Activated CD8-positive, alpha-beta memory T cell treated with anti-CD3 and anti-CD28 coated beads for 4 hours (primary cell): ENCODE measurements at regions not wholly inside any gene's neighbourhood (a gene's known extent, or its start where the extent isn't known, plus 50 kb on each side); places are given as distances from the start of the nearest gene placed in this dataset.
"Not testable (repeated sequence)": the region's sequence is repeated elsewhere in the genome, so short reads cannot be mapped to it uniquely, and the experiment has no call there.

Source experiments
- DNase-seq, 2 donors: peaks; one replicate each; pipeline ENCODE4 v3.0.0-alpha.2; 2020; ENCODE audit warnings: low read depth in 2 of 2

DNA sequence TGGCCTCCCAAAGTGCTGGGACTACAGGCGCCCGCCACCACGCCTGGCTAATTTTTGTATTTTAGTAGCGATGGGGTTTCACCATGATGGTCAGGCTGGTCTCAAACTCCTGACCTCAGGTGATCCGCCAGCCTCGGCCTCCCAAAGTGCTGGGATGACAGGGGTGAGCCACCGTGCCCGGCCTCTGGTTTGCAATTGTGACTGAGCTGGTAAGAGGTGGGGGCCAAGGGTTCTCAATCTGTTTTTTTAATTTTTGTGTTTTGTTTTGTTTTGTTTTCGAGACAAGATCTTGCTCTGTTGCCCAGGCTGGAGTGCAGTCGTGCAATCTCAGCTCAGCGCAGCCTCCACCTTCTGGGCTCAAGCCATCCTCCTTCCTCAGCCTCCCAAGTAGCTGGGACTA lies 196.2 kb downstream of the CRLF2 start:
- DNase-seq: not testable (repeated sequence)

DNA sequence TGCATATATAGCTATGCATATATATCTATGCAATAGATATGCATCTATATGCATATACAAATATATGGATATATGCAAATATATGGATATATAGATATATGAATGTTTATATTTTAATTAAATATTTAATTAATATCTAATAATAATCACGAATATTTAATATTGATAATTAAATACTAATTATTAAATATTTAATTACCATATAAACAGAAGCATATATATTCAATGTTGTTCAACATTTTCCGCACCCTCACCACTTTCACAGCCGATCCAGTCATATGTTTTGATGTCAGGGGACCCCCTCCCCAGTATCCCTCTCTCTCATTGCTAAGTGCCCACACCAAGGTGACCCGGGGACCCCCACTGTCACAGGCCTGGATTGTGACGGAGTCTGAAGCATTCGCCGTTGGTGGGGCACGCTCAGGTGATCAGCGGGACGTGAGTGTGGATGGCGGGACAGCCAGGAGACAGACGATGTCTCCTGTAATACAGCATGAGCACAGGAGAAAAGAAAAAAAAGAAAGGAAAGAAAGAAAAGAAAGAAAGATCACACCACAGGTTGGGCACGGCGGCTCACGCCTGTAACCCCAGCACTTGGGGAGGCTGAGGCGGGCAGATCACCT lies 199.7 kb downstream of the CRLF2 start:
- no peak for DNase-seq

DNA sequence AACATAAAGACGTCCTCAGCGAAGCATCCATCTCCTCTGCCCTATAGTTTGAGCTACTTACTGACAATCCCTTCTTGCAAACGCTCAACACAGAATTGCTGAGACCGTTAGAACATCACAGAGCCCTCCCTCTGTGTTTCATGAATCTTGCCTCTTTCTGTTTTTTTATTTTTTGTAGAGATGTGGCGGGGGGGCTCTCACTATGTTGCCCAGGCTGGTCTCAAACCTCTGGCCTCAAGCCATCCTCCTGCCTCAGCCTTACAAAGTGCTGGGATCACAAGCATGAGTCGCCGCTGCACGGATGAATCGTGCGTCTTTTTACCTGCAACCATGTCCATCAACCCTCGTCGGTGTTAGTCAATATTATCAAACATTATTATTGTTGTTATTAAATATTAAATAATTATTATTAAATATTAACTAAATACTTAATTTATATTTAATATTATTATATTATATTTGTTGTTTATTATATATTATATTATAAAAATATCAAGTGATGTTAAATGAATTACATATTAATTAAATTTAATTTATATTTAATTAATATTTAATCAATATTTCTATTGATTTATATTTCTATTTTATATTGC lies 200.7 kb downstream of the CRLF2 start:
- no peak for DNase-seq

DNA sequence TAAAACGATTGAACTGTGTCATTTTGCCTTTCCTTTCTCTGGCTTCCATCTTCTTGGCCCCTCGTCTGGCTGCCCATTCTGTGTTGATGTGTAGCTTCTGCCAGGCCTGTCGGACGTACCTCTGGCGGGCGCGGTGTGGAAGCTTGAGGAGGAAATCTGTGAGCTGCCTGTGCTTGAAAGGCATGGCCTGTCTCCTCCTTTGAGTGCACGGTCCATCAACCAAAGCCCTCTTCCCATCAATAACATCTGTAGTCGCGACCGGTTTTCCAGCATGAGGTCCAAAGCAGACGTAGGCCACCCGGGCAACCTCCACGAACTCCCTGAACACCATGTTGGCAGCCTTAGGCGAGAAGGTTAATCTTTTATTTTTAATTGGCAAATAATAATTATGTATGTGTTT lies 202.7 kb downstream of the CRLF2 start:
- DNase-seq: no peak

DNA sequence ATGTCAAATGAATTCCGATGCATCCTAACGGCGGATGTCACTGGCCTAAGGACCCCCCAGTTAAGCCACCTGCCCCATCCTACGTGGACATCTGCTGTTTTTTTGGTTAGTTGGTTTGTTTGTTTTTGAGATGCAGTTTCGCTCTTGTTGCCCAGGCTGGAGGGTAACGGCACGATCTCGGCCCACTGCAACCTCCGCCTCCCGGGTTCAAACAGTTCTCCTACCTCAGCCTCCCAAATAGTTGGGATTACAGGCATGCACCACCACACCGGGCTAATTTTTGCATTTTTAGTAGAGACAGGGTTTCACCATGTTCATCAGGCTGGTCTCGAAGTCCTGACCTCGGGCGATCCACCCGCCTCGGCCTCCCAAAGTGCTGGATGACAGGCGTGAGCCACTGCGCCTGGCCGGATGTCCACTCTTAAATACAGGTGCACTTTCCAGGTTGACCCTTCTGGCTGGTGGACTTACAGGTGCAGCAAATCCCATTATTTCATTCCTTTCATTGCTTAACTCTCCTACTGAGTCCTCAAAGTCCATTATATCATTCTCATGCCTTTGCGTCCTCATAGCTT lies 206.2 kb downstream of the CRLF2 start:
- DNase-seq: no peak

DNA sequence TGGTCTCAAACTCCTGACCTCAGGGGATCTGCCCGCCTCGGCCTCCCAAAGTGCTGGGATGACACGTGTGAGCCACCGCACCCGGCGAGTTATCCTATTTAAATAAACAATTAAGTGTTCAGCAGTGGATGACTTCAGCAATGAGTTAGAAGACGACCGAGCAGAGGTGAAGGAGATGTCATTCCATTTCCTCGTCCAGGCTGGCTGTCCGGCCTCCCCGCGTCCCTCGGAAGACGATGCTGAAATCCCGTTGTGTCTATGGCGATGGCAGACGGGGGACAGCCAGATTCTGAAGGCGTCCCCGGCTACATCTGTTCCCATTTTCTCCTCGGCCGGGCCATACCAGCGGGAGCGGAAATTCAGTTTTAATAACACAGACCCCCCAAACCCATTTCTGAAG lies 209.8 kb downstream of the CRLF2 start:
- DNase-seq: no peak

DNA sequence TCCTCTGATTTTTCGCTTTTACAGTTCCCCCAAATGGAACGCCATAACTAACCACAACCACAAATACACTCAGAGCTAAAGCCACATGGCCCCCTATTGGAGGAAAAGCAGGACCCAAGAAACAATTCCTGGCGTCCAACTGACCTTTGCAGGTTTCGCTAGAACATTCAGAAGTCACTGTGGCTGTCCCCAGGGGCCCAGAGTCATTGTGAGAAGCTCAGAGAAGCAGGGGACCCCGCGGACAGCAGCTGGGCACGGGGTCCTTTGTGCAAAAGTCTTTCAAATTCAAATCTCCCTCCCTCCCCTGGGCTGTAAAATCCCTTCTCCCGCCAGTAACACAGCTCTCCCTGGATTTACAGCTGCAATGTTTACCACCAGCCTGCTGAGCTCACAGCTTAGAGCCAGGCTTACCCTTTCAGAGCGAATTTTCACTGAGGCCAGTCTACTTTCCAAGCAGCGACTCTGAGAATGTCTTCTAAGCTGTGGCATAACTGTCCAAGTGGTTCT lies 214.8 kb downstream of the CRLF2 start:
- DNase-seq: no peak

DNA sequence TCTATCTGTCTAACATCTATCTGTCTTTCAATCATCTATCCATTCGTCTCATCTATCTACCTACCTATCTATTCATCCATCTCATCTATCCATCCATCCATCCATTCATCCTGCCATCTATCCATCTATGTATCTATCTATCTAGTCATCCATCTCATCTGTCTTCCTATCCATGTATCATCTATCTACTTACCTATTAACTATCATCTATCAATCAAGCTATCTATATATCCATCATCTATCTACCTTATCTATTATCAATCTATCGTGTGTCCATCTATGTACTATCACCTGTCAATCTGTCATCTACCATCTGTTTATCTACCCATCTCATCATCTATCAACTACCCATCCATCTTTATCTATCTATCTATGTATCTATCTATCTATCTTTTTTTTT lies 217.7 kb downstream of the CRLF2 start:
- no peak for DNase-seq

DNA sequence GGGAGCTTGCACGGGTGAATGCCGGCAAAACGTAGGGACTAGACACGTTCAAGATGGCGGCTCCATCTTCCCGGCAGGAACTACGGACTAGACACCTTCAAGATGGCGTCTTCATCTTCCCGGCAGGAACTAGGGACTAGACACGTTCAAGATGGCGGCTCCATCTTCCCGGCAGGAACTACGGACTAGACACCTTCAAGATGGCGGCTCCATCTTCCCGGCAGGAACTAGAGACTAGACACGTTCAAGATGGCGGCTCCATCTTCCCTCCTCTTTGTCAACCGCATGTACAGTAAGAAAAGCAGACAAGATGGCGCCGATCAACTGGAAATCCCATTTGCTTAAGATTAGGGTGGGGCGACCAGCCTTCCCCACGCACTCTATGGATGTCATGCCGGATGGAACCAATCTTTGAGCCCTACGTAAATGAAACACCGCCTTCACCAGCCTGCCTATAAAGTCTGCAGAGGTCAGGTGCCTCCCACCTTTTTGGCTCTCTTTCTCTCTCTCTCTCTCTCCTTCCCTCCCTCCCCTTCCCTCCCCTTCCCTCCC lies 222.4 kb downstream of the CRLF2 start:
- peak in 1 of 2 donors; percentile 50 for DNase-seq

DNA sequence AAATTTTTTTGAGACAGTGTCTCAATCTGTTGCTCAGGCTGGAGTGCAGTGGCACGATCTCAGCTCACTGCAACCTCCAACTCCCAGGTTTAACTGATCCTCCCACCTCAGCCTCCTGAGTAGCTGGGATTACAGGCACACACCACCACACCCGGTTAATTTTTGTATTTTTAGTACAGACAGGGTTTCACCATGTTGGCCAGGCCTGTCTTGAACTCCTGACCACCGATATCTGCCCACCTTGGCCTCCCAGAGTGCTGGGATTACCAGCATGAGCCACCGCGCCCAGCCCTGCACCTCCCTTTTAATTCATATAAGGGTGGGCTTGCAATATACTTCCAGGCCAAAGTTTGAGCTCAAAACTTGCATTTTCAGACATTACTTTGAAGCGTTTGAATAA lies 223.9 kb downstream of the CRLF2 start:
- DNase-seq: not testable (repeated sequence)

DNA sequence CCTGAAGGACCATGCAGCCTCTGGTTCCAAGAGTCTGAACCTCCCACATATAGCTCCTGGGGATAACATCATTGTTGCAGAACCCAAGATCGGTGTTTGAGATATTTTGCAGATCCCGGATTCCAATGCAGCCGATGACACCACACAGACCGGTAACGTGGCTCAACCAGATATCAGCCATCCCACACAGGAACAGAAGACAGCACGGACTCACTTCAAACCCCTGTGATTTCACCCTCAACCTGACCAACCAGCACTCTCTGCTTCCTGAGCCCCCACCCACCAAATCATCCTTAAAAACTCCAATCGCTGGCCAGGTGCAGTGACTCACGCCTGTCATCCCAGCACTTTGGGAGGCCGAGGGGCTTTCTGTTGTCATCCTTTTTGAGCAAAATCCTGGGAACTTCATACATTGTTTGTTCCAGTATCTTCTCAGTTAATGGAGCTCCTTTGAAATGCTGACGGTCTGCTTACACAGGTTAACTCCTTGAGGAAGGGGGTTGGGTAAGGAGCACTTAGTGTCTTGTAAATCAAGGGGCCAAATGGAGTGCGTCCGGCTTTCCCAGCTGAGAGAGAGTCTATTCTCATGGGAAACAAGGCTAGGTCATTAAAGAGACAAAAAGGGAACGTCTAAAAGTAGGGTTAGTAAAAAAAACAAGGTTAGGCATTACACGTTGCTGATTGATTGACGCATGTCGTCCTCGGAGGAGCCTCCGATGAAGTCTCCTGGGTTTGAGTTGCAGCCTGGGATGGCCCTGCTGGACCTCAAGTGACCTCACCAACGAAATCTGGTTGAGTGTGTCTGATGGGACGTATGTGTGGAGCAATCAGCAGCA lies 230.4 kb downstream of the CRLF2 start:
- no peak for DNase-seq

DNA sequence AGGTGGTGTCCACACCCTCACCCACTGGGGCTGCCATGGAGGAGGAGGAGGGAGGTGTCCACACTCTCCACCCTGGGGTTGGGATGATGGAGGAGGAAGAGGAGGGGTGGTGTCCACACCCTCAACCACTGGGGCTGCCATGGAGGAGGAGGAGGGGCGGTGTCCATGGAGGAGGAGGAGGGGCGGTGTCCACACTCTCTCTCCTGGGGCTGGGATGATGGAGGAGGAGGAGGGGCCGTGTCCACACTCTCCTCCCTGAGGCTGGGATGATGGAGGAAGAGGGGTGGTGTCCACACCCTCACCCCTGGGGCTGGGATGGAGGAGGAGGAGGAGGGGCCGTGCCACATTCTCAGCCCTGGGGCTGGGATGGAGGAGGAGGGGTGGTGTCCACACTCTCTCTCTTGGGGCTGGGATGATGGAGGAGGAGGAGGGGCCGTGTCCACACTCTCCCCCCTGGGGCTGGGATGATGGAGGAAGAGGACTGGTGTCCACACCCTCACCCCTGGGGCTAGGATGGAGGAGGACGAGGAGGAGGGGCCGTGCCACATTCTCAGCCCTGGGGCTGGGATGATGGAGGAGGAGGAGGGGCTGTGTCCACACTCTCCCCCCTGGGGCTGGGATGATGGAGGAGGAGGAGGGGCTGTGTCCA lies 231.7 kb downstream of the CRLF2 start:
- DNase-seq: no peak

DNA sequence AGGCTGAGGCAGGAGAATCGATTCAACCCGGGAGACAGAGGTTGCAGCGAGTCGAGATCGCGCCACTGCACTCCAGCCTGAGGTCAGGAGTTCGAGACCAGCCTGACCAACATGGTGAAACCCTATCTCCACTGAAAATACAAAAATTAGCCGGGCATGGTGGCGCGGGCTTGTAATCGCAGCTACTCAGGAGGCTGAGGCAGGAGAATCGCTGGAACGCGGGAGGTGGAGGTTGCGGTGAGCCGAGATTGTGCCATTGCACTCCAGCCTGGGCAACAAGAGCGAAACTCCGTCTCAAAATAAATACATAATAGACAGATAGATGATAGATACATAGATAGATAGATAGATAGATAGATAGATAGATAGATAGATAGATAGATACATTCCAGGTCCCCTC lies 233.3 kb downstream of the CRLF2 start:
- DNase-seq: not testable (repeated sequence)

DNA sequence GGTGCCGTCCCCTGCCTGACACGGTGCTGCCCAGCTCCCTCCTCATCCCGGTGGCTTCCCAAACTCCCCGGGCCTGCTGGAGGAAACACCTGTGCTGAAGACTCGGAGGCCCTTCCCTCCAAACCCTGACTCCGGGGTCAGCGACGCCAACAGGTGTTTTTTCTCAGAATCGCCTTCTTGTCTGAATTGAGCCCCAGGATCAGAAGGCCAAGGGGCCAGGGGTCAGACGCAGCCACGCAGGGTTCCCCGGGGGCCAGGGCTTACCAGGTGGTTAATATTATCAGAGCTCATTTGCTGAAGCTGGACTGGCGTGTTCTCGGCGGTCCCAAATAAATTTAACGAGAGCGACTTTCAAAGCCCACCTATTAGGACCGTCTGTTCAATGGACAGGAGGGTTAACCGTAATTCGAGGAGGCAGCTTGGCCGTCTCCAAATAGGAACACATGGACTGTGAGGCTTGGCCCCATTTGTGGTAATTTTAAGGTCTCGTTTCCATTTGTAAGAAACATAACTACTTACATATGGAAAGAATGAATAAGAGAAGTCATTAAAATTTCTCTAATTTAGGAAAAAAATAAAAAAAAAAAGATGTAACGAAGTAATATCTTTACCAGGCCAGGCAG lies 239.3 kb downstream of the CRLF2 start:
- no peak for DNase-seq

DNA sequence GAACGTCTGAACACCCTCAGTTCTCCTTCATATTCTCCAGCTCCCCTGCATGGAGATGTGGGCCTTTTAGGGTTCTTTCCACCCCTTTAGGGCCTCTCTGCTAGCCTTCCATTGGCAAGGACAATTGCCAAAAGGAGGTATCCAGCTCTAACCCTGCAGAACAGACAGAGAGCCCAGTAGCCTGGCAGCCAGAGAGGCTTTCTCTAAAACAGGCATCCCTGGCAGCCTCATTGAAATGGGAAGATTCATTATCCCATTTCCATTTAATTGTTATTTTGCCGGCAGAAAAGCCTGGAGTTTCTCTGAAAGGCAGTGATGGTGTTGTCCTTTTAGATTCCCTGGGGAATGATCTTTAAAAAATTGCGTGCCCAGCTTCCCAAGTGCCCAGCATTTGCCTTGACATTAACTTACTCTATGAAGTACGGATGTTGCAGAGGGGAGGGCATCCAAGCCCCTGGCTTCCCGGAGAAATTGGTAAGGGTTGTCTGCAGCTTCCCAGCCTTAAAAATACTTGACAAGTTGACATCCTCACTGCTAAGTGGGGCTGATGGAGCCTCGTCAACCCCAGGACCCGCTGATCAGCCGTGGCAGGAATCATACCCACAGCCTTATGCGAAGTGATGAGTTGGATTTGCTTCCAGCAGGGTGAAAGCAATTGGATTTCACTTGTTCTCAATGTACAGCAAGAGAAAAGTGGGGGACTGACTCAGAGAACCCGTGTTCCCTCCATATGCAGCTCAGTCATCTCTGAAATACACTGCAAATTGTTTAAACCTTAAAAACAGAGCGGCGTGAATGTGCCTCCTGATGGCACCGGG lies 244.1 kb downstream of the CRLF2 start:
- no peak for DNase-seq

DNA sequence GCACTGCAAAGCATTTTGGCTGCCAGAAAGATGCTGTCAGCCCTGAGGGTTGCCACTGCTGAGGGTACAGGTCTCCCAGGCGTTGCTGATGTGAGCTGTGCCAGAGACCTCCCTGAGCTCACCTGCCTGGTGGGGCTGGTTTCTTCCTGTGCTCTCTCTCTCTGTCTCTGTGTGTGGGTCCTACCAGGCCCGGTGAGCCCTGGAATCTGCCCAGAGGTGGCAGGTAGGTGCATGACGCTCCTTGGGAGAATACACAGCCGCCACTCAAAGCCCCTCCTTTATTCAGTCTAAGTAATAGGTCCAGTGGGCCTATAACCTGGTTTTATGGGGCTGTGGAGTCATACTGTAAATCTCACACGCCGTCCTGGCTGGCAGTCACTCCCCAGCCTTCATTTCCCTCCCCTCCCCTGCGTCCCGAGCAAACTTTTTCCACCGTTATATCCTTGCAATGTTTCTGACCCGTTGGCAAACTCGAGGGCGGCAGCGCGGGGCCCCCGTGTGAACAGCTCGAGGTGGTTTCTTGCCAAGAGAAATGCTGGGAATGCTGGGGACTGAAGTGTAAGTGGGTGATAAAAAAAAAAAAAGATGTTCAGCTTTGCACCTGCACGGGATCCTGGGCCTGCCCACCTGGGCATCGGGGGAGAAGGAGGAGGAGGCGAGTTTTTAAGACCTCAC lies 245.9 kb downstream of the CRLF2 start:
- no peak for DNase-seq

DNA sequence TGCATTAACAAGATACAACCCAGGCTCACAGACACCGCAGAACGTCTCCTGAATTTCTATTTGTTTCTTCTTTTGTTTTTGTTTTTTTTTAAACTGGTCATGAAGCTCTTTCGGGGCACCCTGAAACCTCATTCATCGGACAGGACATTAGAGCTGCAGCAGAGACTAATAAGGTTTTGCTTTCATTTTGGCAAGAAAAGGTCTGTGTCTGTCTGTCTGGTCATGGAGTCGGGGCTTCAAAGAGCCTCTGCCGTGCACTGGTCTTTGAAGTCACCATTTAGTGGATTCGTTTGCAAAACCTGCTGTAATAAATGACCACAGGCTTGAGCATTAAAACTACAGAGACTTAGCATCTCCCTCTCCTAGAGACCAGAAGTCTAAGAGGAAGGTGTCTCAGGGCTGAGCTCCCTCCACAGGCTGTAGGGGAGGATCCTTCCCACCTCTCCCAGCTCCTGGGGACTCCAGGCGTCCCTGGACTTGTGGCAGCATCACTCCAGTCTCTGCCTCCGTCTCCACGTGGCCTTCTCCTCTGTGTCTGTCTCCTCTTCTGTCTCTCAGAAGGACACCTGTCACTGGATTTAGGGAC lies 247.5 kb downstream of the CRLF2 start:
- no peak for DNase-seq

DNA sequence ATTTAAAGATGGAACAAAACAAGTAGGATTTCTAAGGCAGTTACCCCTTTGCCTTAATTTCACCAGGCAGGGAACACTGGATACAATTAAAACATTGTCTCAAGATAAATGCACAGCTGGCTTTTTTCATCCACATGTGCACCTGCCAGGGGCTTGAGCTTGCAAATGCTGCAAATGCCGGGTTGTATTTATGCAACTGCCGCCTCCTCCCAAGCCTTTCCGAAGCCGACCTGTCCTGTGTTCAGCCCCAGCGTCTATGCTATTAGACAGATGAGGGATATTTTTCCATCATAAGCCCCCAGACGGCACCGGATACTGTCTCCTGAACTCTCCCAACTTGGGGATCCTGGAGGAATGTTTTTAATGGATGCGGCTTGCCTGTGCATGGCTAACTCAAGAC lies 251.6 kb downstream of the CRLF2 start:
- DNase-seq: no peak

DNA sequence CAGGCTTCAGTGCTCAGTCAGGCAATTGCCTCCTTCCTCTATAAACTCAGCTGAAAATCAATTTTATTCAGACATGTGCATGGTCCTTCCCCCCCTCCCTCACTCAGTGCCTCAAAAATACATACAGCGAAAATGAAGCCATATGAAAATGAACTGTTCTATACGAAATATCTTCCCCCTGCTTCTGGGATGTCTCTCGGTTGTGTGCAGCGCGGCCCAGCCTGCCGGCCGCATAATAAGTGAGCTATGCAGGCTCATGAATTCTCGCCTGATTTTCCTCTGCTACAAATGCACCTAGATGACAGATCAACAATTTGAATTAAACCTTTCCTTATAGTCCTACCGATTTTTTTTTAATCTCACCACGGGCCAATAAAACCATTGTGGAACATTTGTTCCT lies 252.9 kb downstream of the CRLF2 start:
- no peak for DNase-seq
